ENCODE measurements at regions not wholly inside any gene's neighbourhood (a gene's known extent, or its start where the extent isn't known, plus 50 kb on each side); places are given as distances from the start of the nearest gene placed in this dataset.

DNA sequence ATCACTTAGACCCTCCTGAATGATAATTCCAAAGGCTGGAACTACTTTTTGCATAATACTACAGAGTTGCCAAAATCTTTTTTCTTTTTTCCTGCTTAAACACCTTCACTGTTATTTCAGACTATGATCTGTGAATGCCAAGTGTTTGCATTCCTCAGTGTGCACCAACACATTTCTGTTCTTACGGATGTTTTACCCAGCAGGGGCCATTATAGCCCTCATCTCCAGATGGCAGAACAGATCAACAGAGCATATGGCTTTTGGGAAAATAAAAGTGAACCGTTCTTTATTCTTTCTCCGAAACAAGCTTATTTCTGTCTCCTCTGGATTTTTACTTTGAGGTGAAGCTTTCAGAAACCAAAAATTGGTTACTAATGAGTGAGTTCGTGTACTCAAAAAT, 1226.6 kb upstream of the FAM98A start:
- TF ChIP-seq, protein P1, sequence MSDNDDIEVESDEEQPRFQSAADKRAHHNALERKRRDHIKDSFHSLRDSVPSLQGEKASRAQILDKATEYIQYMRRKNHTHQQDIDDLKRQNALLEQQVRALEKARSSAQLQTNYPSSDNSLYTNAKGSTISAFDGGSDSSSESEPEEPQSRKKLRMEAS (IDR thresholded peaks at IDR 0.05; ENCODE audit: low read depth, low read length), result no peak
- TF ChIP-seq MYC (IDR thresholded peaks at IDR 0.05; ENCODE audit: low read depth, low read length), result no peak
- TF ChIP-seq, protein P2, sequence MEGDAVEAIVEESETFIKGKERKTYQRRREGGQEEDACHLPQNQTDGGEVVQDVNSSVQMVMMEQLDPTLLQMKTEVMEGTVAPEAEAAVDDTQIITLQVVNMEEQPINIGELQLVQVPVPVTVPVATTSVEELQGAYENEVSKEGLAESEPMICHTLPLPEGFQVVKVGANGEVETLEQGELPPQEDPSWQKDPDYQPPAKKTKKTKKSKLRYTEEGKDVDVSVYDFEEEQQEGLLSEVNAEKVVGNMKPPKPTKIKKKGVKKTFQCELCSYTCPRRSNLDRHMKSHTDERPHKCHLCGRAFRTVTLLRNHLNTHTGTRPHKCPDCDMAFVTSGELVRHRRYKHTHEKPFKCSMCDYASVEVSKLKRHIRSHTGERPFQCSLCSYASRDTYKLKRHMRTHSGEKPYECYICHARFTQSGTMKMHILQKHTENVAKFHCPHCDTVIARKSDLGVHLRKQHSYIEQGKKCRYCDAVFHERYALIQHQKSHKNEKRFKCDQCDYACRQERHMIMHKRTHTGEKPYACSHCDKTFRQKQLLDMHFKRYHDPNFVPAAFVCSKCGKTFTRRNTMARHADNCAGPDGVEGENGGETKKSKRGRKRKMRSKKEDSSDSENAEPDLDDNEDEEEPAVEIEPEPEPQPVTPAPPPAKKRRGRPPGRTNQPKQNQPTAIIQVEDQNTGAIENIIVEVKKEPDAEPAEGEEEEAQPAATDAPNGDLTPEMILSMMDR (IDR thresholded peaks at IDR 0.05; ENCODE audit: low read depth, low read length), result no peak
- no peak for TF ChIP-seq POLR2A (IDR thresholded peaks at IDR 0.05; ENCODE audit: extremely low read depth, insufficient read length)
- no peak overlapping the region for H3K4me3 ChIP-seq (ENCODE audit: low read depth, low read length)
- DNase-seq (ENCODE audit: low read depth), result no peak

DNA sequence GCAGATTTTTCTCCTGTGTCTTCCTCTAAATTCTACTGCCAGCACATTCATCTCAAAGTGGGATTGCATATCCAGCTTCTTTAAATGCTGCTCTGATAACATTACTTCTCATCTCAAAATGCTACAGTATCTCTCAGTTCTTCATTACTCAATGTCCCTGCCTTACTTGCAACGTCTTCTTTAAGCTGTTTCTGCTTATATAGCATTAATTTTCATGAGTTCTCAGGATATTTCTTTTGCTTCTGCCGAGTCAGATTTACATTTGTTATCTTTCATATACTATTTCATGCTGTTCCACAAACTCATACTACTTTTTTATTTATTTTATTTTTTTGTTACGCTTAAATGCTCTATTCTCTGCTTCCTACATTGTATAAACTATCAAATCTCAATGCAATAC, 1223.5 kb upstream of the FAM98A start:
- TF ChIP-seq, protein P2 (IDR thresholded peaks at IDR 0.05; ENCODE audit: low read depth, low read length), result no peak
- TF ChIP-seq, protein P1 (IDR thresholded peaks at IDR 0.05; ENCODE audit: low read depth, low read length), result no peak
- no peak for TF ChIP-seq MYC (IDR thresholded peaks at IDR 0.05; ENCODE audit: low read depth, low read length)
- TF ChIP-seq POLR2A (IDR thresholded peaks at IDR 0.05; ENCODE audit: extremely low read depth, insufficient read length), result no peak
- DNase-seq (ENCODE audit: low read depth), result no peak
- no peak overlapping the region for H3K4me3 ChIP-seq (ENCODE audit: low read depth, low read length)

DNA sequence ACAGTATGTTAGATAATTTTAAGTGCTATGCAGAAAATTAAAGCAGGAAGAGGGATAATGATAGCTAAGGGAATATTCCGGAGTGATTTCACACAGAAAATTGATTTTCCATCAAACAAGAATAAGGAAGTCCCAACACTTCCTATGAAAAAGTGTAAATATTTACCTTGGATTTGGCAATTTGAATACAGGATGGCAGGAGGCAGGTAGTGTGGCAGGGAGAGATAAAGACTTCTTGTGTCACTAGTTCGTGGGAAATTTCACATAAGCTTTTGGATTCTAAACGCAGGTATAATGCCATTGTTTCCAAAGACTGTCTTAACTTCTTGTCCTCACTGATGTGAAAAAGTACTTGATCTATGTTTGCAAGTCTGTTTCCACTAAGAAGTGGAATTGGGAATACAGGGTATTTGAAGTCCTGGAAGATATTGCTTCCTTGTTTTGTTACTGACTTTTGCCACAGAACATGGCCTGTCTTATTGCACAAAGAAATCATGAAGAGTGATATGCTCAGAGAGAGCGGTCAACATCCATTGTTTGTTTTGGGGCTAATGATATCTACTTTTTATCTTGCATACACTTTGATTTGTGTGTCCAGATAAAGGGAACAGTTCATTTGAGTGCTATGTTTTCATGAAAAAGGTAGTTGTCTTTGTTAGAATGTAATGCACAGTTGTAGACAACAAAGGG, 1216.1 kb upstream of the FAM98A start:
- TF ChIP-seq, protein P2 (IDR thresholded peaks at IDR 0.05; ENCODE audit: low read depth, low read length), result no peak
- TF ChIP-seq POLR2A (IDR thresholded peaks at IDR 0.05; ENCODE audit: extremely low read depth, insufficient read length) (no peak), MYC (IDR thresholded peaks at IDR 0.05; ENCODE audit: low read depth, low read length) (no peak)
- TF ChIP-seq, protein P1 (IDR thresholded peaks at IDR 0.05; ENCODE audit: low read depth, low read length), result no peak
- DNase-seq (ENCODE audit: low read depth), result no peak
- no peak overlapping the region for H3K4me3 ChIP-seq (ENCODE audit: low read depth, low read length)

DNA sequence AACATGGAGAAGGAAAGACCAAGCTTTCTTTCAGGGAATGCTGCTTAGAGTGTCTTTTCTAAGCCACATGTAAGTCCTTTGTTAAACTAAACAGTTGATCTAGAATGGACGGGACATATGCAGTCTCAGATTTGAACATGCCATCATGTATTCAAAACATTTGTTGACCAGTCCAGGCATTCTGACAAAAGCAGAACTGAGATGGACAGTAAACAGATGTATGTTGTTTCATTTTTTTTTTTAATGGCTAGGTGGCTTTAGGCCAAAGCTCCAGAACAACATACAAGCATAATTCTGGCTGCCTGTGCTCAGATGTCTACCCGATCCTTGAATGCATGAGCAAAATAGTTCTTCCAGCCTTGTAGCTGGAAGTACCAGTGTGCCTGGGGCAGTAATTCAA, 1211.4 kb upstream of the FAM98A start:
- no peak overlapping the region for H3K4me3 ChIP-seq (ENCODE audit: low read depth, low read length)
- DNase-seq (ENCODE audit: low read depth), result no peak
- TF ChIP-seq MYC (IDR thresholded peaks at IDR 0.05; ENCODE audit: low read depth, low read length) (no peak), POLR2A (IDR thresholded peaks at IDR 0.05; ENCODE audit: extremely low read depth, insufficient read length) (no peak)
- TF ChIP-seq, protein P2 (IDR thresholded peaks at IDR 0.05; ENCODE audit: low read depth, low read length), result no peak
- TF ChIP-seq, protein P1 (IDR thresholded peaks at IDR 0.05; ENCODE audit: low read depth, low read length), result no peak

DNA sequence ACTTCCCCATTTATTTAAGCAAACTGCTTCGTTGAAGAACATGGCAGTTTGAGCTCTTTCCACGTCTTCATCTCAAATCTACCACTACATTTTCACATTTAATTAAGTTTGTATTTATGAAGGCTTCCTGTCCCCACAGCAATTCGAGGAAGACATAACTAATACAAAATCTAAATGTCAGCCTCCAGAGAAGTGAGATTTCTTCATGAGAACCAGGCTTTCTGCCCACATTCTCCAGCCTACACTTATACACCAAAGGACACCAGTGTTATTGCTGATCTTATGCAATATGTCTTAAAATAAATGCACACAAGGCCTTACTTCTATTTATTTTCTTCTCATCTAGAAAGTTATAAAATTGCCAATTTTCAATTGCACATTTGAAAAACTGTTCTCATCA, 1209.3 kb upstream of the FAM98A start:
- DNase-seq (ENCODE audit: low read depth), result no peak
- no peak overlapping the region for H3K4me3 ChIP-seq (ENCODE audit: low read depth, low read length)
- TF ChIP-seq, protein P1 (IDR thresholded peaks at IDR 0.05; ENCODE audit: low read depth, low read length), result no peak
- TF ChIP-seq, protein P2 (IDR thresholded peaks at IDR 0.05; ENCODE audit: low read depth, low read length), result no peak
- TF ChIP-seq MYC (IDR thresholded peaks at IDR 0.05; ENCODE audit: low read depth, low read length), result no peak
